Fibroblast of peridontal ligament (primary cell): ENCODE measurements at regions not wholly inside any gene's neighbourhood (a gene's known extent, or its start where the extent isn't known, plus 50 kb on each side); places are given as distances from the start of the nearest gene placed in this dataset.
"Not testable (repeated sequence)": the region's sequence is repeated elsewhere in the genome, so short reads cannot be mapped to it uniquely, and the experiment has no call there.

Source experiments
- DNase-seq: peaks from one replicate; pipeline ENCODE4 v3.0.0-alpha.2; 2010; ENCODE audit errors: extremely low read depth

DNA sequence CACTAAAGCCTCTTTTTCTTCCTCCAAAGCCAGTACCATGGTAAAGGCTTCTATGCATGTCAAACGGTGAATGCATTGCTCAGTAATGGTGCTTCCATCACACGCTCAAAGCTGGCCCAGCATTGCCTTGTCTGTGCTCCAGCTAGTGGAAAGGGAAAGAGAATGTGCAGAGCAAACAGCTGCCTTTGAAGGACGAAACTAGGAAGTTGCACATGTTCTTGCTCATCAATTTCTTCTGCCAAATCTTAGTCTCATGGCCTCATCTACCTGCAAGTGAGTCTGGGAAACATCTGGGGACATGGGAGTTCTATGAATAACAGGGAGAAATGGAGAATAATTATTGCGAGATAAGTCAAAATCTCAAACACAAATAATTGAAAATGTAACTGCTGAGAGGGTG lies 216.5 kb upstream of the SSTR4 start:
- no peak for DNase-seq

DNA sequence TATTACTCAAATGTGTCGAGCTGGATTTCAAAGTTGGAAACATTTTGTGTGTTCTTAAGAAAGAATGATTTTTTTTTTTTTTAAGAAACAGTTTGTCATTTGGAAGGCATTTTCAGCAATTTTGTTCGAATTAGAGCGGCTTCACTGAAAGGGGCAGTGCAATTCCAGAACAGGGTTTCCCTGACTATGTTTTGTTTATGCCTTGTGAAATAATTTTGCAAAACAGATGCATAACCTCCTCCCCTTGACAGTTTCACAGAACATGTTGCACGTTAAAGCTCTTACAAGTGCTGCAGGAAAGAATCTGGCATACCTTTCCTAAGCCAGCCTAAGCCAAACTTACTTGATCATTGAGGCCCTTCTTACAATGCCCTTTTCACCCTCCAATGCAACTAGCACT lies 216.0 kb upstream of the SSTR4 start:
- DNase-seq, result no peak

DNA sequence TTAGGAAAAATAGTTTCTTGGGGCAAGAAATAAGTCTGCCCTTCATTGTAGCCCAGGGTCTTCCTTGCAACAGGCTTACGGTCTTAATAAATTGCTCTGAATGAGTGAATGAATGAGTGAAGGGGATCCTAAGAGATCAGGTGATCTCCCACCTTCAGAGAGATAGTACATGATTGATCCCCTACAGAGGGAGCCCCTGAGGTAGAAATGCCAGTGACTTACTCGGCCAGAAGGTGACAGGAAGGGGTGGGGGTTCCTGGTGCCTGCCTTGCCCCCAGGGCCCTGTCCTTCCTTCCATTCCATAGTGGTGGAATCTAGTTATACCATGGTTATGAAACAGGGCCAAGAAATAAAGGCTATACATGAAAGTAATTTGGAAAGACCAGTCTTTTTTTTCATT lies 215.3 kb upstream of the SSTR4 start:
- no peak for DNase-seq

DNA sequence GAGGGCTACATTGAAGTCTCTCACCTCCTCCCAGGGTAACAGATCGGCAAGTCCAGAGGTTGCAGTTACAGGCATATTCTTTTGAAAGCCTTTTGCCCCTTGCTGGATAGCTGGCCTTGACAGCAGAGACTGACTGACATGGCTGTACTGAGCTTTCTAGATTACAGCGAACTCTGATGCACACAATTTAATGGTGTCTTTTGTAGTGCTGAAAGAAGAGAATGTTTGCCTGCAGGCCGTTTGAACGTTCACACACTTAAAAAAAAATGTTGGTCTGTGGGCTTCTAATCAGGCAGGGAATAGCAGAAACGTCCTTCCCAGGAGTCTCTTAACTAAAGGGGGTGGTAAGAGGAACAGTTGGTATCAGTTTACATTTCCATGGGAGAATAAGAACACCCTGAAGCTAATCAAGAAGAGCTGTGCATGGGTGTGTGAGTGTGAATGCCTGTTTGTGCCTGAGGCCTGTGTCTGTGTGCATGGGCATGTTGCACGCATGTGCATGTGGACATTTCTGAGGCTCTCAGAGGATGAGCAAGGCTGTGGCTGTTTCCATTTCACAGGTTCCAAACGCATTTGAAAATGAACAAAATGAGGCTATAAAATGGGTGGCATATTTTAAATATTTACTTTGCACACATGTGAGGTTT lies 213.9 kb upstream of the SSTR4 start:
- DNase-seq, result no peak

DNA sequence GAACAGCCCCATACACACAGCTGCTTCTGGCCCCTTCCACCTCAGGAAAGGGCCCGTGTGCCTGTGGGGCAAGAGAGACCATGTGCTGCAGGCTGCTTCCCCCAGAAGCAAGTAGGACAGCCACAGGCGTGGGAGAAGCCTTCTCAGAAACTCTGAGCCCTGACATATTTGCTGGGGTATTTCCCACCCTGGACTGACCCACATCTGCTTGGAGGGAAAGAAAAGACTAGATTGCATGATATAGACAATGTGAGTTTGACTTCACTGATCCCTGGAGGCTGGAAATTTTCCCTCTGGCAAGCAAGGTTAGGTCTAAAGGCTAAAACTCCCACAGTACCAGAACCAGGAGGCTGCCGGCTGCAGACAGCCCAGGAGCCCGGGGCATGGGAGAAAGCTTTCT lies 213.3 kb upstream of the SSTR4 start:
- DNase-seq, result no peak

DNA sequence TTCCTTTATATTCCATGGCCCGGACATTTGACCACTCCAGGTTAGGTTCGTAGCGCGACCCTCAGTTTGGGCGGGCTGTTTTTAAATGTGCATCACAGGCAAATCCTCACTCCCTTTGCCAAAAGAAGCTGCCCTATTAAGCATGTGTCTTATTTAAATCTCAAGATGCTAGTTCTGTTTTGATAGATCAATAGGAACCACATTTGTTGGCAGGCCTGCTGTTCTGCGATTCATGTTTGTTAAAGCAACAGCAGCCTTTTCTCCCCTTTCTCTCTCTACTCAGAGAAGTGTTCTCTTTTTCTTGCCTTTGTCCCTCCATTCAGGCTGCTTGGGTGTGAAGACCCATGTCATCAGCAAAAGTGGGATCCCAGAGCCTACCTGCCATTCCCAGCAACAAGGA lies 212.0 kb upstream of the SSTR4 start:
- no peak for DNase-seq

DNA sequence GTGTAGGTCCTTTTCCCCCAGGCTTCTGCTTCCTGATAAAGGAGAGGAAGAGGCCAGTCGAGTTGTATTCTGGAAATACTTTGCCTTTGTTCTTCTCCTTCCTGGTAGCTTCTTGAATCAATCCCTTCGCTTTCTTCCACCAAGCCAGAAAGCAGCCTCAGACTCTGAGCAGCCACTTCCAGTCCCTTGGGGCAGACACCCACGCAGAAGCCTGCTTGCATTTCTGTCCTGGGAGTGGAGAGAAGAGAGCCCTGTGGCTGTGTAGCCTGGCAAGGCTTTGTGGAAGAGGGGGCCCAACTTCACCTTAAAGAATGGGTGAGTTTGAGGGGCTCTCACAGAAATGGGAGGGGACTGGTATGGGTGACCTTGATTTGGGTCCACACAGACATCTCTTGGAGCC lies 211.0 kb upstream of the SSTR4 start:
- DNase-seq, result no peak

DNA sequence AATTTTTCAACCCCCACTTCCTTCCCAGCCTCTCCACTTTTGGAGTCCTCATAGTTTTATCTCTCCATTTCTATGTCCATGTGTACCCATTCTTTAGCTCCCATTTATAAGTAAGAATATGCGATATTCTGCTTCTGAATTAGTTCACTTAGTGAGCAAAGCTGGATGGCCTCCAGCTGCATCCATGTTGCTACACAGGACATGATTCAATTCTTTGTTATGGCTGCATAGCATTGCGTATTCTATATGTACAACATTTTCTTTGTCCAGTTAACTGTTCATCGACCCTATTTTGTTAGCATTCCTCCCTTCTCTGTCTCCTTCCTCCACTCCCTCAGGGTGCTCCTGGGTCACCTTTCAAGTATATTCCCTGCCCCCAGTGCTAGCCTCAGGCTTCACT lies 210.0 kb upstream of the SSTR4 start:
- DNase-seq, result no peak

DNA sequence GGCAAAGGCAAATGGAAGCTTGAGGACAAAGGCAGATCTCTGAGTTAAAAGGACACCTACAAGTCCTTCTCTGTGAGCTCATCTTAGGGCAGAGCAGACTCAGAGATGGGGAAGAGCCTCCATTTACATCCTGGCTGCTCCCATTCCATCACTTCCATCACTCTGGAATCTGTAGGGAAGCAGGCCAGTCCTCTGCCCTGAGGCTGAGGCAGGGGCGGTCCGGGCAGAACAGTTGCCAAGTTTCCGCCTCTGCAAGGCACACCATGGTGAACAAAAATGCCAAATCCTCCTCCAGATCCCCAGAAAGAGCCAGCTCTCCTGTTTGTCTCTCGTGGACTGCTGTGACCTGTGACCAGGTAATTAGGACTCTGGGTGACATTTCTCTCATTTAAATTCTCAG lies 209.6 kb upstream of the SSTR4 start:
- DNase-seq, result no peak

DNA sequence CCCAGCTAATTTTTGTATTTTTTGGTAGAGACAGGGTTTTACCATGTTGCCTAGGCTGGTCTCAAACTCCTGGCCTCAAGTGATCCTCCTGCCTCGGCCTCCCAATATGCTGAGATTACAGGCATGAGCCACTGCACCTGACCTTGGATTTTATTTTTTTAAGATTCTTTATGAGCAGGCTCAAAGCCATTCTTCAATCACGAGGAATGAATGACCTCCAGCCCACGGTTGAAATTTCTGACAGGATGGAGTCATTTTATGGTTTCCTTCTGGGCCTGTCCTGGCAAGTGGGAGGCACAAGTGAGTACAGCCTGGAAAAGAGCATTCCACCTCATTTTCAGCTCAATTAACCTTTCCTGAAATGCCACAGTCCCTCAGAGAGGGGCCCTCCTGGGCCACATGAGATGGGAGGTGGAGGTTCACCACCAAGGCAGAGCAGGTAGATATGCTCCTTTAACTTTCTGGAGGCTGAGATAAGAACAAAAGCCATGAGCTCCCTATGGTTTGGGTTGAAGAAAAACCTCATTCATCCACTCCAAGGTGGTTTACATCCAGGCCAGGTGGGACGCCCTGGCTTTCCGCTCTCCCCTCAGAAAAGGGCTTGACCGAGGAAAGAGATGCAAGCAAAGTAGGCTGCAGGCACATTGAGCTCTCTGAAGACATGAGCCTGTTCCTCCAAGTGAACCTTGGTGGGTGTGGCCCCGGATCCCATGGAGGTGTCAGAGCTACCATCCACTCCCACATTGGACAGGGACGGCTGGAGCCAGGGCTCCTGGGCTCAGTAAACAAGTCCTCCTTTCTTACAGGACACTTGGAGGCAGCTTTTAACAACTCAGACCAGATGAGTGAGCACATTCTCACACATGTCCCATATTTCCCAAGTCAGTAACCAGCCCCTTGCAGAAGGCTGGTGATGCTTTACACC lies 208.5 kb upstream of the SSTR4 start:
- DNase-seq, result no peak

DNA sequence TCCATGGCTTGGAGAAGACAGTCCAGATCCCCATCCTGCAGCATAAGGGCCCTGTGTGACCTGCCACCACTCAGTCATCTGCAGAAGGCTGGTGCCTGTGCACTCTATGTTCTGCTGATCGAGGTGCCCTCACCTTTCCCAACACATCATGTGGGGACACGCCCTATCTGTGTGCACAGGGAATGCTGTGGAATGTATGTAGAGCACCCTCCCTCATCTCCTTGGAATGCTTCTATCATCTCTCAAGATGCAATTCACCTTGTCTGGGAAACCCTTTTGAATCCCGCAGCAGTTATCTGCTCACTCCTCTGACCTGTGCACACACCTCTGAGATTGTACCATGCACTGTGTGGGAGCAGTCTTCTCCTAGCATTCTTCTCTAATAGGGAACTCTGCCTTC lies 207.2 kb upstream of the SSTR4 start:
- DNase-seq, result no peak

DNA sequence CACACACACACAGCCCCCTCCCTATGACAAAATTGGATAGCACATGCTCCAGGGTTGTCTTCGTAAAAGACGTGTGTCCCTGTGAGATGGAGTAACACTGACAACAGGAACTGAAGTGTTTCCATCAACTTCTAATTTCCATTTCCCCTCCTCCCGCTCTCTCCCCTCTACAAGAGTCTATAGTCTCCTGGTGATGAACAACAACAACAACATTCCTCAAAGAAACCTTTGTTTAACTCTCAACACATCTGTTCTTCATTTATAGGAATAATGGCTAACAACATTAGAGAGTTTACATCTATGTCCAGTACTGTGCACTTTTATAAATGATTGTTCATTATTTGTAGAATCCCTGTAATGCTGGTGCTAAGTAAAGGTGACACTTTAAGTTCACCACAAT lies 205.8 kb upstream of the SSTR4 start:
- no peak for DNase-seq

DNA sequence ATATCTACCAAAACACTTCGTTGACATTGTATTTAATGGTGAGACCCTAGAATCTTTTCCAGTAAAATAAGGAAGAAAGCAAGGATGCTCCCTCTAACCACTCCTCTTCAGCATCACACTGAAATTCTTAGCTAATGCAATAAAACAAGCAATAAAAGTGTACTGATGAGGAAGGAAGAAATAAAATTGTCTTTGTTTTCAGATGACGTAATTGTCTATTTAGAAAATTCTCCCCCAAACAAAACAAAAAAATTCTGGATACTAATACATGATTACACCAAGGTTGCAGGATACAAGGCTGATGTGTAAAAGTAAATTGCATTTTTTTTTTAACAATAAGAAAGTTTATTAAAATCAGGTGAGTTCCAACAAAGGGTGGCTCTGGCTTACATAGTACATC lies 205.0 kb upstream of the SSTR4 start:
- DNase-seq, result no peak

DNA sequence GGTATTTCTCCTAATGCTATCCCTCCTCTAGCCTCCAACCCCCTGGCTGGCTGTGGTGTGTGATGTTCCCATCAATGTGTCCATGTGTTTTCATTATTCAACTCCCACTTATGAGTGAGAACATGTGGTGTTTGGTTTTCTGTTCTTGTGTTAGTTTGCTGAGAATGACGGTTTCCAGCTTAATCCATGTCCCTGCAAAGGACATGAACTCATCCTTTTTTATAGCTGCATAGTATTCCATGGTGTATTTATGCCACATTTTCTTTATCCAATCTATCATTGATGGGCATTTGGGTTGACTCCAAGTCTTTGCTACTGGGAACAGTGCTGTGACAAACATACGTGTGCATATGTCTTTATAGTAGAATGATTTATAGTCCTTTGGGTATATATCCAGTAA lies 204.4 kb upstream of the SSTR4 start:
- DNase-seq, result not testable (repeated sequence)

DNA sequence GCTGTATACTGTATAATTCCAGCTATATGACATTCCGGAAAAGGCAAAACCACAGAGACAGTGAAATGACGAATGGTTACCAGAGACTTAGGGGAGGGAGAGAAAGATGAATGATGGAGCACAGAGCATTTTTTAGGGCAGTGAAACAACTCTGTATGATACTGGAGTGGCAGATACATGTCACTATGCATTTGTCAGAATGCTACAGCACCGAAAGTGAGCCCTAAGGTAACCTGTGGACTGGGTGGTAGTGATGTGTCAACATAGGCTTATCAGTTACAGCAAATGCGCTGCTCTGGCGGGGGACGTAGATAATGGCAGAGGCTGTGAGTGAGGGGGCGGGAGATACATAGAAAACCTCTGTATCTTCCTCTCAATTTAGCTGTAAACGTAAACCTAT lies 201.3 kb upstream of the SSTR4 start:
- DNase-seq, result peak; percentile 3

DNA sequence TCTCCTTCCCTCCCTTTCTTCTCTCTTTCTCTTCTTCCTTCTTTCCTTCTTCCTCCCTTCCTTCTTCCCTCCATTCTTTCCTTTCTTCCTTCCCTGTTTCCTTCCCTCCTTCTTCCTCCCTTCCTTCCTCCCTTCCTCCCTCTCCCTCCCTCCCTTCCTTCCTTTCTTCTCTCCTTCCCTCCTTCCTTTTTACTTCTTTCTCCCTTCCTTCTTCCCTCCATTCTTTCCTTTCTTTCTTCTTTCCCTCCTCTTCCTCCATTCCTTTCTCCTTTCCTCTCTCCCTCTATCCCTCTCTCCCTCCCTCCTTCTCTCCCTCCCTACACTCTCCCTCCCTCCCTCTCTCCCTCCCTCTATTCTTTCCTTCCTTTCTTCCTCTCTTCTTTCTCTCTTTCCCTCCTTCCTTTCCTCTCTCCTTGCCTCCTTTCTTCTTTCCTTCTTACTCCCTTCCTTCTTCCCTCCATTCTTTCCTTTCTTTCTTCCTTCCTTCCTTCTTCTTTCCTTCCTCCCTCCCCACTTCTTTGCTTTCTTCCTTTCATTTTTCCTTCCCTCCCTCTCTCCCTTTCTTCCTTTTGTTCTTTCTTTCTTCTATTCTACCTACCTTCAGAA lies 200.4 kb upstream of the SSTR4 start:
- DNase-seq, result no peak

DNA sequence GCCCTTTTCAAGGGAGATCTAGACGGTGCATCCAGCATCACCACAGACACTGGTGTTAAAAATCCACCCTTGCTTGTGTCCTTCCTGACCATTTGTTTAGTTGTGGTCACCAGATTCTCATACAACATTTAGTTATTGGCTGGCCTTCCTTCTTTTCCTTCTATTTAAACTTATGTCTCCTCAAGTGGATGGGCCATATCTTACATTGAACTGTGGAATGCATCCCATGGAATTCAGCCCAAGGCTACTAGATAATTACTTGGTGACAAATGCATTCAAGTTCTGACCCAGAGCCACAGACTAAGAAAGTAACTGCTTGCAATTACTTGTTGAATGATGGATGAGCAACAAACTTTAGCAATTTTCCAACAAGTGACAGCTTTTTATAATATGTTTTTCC lies 198.9 kb upstream of the SSTR4 start:
- no peak for DNase-seq

DNA sequence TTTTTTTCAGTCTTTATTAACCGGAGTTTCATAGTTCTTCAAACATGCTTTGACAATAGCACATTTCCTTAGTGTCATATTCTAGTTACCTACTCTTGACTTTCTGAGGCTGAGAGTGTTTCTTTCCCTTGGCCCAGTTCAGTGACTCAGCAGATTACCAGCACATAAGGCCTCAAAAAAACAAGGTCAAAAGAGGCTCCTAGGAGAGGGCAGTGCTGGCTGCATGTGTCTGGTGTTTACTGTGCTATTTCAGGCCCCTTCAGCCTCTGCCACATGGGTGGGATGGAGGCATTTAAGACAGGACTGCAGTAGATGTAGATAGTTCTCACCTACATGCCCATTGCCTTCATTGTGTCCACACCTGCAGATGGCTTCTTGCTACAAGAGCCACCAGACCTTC lies 198.2 kb upstream of the SSTR4 start:
- DNase-seq, result peak; percentile 4

DNA sequence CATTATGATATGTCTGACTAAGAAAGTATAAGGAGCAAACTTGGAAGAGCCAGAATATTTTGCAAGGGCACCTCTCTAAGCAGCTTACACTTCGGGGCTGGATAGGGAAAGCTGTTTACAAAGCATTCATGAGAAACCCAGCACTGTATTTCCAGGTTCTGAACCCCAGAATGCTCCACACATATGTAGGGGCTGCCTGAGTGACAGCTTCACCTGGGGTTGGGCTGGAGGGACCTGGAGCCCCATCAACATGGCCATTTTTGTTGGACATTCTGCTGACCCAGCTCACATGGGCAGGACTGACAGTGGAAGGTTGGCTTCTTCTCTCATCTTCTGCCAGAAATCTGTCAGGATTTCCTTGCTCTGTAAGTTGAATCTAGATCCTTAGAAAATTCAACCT lies 197.1 kb upstream of the SSTR4 start:
- no peak for DNase-seq

DNA sequence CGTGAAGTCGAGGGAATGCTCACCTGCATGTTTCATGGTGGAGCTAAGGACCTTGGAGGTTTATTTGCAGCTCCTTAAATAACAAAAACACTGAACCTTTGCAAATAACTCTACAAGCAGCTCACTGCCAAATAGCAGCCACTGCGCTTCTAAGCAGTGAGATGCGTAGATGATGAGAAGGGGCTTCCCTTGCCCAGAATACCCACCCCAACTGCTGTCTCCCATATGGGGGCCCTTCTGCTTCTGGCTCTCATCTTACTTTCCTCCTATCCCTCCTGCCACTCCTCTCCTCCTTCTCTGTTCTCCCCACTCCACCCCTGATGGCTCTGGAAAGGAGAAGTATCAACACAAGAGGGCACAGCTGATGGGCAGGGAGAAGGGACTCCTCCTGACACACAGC lies 193.3 kb upstream of the SSTR4 start:
- DNase-seq, result no peak

DNA sequence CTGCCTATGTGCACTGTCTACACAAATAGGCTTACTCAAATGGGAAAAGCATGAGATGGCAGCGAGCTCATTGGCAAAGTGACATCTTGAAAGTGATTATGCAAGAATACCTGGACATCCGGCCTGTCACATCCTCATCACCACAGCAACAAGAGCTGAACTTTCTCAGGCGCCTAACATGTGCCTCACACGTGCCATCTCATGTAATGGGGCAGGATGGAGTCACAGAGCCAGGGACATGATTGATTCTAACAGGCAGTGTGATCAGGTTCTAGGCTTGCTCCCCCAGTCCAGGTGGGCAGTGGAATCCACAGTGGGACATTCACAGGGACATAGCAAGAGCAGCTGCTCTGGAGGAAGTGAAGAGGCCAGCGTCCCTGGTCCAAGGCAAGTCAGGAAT lies 192.3 kb upstream of the SSTR4 start:
- no peak for DNase-seq

DNA sequence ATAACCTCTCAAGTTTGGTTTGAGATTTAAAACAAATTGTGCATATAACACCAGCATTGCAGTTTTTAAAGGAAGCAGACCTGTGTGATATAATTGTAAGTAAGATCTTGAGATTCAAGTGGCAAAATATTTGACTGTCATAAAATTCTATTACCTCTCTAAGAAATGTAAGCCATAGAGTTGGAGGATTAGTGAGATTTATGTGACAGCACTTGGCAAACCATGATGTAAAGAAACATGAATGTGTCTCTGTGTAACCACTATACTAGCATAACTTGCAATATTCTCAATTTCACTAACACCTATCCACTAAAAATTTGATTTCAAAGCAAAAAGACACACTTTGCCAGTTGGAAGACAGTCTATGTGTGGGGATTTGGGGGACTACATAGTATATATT lies 190.2 kb upstream of the SSTR4 start:
- no peak for DNase-seq

DNA sequence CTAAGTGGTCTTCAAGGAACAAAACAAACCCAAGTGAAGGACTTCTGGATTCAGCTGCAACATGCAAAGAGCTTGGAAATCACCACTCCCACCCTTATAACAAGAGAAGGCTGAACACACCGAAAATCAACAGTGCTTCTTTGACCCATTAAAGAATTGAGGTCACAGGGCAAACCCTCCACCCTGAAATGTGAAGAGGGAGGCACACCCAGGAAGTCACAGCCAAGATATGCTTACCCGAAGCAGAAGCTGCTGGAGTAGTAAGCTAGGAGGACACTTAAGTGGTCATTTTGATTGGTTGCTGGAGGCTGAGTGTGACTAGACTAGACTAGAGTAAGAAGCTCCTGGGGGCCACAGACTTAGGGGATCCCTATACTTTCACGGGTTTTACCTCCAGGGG lies 188.2 kb upstream of the SSTR4 start:
- DNase-seq, result no peak
